NCI-H748 (cell line): ENCODE measurements at regions not wholly inside any gene's neighbourhood (a gene's known extent, or its start where the extent isn't known, plus 50 kb on each side); places are given as distances from the start of the nearest gene placed in this dataset.

ENCODE experiments used
- DNase-seq: peaks from one replicate; lab custom pipeline; 2025; ENCODE audit not compliant: unreplicated experiment; lab: John Stamatoyannopoulos, UW

DNA sequence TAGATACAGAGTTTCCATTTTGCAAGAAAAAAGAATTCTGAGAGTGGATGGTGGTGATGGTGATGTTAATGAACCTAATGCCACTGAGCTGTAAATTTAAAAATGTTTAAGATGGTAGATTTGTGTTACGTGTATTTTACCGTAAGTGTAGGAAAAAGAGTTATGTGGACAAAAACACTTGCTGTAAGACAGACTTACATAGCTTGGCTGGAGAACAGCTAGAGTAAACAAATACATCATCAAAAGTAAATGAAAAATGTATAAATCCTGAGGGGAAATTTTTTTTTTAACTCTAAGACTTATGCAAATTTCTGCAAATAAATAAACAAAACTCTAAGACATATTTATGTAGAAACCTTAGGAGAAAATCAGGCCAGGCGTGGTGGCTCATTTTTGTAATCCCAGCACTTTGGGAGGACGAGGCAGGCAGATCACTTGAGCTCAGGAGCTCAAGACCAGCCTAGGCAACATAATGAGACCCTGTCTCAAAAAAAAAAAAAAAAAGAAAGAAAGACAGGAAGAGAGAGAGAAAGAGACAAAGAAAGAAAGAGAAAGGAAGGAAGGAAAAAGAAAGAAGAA is 66.2 kb upstream of the CDK13 start:
- DNase-seq, result no peak

DNA sequence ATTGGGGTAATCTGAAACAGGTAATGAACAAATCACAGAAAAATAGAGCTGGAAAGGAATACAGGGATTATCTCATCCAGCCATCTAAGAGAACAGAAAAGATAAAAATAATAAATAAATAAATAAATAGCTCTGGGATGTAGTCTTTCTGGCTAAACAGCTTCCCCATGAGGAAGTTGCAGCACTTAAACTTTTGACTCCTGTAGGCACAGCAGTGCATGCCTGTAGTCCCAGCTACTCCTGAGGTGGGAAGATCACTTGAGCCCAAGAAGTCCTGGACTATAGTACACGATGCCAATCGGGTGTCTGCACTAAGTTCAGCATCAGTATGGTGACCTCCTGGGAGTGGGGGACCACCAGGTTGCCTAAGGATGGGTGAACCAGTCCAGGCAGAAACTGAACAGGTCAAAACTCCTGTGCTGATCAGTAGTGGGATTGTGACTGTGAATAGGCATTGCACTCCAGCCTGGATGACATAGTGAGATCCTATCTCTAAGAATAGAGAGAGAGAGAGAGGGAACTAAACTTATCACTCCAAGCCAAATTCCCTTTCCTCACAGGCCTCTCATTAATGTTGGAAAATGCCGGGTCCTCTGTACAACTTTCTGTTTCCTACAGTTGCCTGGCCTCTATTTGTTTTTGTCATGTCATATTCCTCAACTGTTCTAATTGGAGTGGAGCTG is 61.7 kb upstream of the CDK13 start:
- no peak for DNase-seq

DNA sequence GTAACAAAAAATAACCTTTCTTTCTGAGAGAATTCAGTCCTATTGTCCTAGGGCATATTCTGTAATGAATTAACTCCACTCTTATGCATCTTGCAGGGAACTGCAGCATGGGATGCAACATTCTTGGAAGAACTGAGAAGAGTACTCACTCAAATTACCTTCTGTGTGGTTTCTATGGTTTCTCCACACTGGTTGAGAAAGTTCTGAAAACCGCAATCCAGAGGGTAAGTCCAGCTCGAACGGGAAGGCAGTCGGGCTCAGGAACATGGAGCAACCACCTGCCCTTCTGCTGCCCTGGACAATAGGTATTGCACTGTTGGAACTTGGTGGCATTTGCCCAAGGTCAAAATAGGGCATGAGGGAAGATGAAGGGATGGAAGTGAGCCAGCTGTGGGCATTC is 59.6 kb upstream of the CDK13 start:
- no peak for DNase-seq

DNA sequence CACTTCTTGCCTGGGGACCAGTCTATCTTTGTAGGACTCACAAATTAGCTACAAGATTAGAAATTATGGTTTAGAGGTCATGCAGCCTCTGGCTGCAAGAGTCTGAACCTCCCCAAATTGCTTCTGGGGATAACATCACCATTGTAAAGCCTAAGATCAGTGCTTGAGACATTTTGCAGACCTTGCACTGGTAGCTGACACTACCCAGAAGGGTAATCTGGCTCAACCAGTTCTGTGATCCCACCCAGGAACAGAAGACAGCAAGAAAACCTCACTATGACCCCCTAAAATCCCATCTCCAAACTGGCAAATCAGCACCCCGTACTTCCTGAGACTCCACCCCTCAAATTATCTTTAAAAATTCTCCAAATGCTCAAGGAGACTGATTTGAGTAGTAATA is 58.2 kb upstream of the CDK13 start:
- DNase-seq, result no peak

DNA sequence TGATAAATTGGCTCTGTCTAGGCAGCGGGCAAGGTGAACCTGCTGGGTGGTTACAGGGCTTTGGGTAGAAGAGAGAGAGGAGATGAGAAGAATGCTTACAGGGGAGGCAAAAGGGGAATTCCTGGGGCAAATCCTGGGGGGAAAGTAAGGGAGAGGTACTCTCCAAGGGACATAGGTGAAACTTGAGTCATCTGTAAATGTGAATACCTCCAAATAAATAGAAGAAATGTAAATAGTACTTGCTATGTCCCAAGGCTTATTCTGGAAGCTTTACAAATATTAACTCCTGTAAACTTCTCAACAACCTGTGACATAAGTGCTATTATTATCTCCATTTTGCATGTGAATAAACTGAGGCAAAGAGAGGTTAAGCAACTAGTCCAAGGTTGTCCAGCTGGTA is 57.7 kb upstream of the CDK13 start:
- no peak for DNase-seq

DNA sequence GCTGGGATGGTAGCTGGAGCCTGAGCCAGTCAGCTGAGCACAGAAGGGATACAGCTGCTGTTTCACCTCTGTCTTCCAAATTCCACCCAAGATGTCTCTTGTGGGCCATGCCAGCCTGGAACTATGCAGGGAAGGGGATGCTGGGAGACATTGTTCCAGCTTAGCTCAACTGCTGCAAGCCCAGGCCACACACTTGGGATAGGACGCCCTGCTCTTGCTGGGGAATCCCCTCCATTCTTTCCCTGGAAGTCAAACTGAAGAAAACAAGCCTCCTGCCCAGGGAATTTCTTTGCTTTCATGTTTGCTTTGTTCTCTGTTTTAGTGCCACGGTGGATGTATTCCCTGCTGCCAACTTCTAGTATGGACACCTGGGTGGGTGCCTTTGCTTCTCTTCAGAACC is 55.2 kb upstream of the CDK13 start:
- no peak for DNase-seq

DNA sequence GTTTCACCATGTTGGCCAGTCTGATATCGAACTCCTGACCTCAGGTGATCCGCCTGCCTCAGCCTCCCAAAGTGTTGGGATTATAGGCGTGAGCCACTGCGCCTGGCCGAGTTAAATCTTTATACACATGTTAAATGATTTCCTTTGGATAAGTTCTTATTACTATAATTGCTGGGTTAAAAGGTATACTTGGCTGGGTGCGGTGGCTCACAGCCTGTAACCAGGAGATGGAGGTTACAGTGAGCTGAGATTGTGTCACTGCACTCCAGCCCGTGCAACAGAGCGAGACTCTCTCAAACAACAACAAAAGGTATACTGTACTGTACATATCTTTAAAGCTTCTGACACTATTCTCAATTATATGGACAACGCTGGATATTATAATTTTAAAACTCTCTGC is 53.2 kb upstream of the CDK13 start:
- no peak for DNase-seq

DNA sequence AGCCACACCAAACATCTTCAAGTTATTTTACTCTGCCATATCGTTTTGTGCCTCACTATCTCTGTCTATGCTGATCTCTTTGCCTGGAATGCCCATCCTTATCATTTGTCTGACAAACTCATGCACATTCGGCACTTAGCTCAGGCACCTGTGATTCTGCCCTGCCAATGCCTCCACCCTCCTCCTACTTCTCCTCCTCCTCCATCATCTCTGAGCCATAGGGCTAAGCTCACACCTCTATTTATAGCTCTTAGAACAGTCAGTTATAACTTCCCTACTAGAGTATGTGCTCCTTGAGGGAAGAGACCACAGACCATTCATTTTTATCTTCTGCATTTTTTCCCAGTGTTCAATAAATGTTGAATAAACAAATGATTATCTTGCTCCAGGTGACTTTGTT is 51.2 kb upstream of the CDK13 start:
- DNase-seq, result no peak
